Urothelium cell line (cell line): ENCODE measurements at regions not wholly inside any gene's neighbourhood (a gene's known extent, or its start where the extent isn't known, plus 50 kb on each side); places are given as distances from the start of the nearest gene placed in this dataset.

Source experiments
- DNase-seq: peaks from one replicate; pipeline ENCODE4 v3.0.0; 2011; ENCODE audit warnings: low spot score, mixed read lengths
- FAIRE-seq: peaks from 2 replicates; lab custom pipeline; 2011; peaks lifted over from hg19 to GRCh38; lab: Jason Lieb, UNC

DNA sequence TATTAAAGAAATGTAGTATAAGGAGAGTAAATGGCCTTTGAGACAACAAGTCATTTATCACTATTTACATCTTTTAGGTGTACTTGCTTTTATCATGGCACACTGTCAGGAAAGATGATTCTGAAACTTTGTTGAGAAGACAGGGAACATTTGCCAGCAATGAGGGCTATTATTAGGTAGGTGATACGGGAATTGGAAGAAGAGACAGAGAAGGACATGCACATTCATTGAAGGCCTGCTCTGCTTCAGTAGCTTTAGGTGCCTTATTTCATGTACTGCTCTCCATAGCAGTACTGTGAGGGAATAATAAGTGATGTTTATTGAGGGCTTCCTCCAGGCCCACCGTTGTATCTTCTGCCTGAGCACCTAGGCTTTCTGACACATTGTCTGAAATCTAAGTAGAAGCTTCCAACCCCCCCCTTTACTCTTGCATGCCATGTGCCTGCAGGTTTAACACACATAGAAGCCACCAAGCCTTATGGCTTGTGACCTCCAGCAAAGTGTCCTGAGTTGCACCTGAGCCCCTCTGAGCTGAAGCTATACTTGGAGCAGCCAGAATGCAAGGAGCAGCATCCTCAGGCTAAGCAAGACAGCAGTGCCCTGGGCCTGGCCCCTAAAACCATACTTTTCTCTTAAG, 275.2 kb upstream of the VLDLR start:
- DNase-seq (no peak), FAIRE-seq (no peak)

DNA sequence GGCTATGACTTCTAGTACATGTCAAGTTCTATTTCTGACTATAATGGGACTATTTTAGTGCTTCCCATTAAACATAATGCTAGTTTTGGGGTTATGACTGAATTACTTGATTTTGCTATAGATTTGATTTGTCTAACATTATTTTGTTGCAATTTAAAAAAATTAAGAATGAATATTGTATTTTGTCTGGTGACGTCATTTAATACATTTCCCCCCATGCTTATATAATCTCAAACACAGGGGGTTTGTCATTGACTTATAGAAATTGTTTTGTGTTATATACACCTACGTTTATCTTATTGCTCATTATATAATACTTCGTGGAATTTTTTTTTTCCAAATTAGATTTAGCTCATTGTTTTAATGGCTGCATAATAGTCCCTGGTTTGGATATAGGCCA, 270.3 kb upstream of the VLDLR start:
- DNase-seq = no peak
- no peak for FAIRE-seq

DNA sequence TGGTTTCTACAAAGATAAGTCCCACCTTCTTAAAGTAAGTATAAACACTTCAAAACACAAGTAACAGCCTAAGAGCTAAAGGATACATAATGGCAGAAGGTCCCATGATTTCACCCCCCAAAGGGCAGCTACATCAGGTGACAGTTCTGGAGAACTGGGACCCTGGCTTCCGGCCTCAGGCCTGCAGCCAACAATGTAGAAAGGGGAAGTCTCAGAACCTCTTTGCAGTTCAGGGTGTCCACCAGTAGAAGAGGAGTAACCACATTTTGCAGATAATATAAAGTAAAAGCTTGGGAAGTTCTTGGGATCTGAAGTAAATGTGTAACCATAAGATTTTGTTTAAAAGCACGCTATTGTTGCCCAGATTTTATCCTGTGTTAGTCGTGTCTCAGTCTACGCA, 267.4 kb upstream of the VLDLR start:
- DNase-seq (no peak), FAIRE-seq (no peak)

DNA sequence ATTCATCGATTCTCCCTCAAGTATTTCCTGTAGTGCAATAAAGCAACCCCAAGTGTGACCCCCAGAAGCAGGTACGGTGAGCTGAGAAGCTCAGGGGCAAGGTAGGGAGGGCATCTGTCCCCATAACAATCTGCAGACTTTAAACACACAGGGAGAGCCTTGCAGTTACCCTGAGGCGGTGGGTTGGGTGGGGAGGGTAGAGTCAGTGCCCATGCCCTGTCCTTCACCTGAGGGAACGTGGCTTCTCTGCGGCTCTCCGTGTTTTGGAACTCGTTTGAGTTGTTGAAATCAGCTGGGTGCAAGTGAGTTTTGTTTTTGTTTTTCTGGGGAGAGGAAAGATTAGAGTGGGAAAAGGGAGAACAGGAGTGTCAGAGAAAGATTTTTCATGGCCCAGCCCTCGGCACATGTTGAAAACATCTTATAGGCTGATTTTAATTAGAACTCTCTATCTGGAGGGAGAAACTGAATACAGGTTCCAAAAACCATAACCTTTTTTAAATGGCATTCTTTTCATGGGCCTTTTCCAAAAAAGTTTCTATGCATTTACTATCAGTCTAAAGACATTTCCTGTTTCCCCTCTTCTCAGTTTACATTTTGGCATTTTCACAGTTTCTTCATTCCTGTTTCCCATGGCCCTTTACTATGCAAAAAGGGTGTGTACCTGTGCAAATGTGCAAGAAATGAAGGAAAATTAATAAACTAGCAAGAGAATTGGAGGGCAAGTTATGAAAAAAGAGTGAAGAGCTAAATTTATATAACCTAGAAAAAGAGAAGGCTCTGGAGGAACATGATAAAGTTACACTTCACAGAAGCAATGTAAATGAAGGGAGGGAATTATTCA, 266.5 kb upstream of the VLDLR start:
- FAIRE-seq = no peak
- DNase-seq = no peak

DNA sequence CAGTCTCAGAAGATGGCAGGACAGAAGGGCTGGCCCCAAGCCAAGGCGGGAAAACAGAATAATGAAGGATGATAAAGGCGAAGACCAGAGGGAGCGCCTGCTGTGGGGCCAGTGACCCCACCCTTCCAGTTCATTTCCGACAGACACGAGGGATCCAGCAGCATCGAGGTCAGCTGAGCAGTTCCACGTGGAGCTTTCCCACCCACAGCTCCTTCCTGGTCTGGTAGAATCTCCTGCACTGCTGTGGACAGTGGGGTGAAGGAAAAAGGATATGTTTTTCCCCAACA, 265.9 kb upstream of the VLDLR start:
- no peak for DNase-seq
- FAIRE-seq = no peak

DNA sequence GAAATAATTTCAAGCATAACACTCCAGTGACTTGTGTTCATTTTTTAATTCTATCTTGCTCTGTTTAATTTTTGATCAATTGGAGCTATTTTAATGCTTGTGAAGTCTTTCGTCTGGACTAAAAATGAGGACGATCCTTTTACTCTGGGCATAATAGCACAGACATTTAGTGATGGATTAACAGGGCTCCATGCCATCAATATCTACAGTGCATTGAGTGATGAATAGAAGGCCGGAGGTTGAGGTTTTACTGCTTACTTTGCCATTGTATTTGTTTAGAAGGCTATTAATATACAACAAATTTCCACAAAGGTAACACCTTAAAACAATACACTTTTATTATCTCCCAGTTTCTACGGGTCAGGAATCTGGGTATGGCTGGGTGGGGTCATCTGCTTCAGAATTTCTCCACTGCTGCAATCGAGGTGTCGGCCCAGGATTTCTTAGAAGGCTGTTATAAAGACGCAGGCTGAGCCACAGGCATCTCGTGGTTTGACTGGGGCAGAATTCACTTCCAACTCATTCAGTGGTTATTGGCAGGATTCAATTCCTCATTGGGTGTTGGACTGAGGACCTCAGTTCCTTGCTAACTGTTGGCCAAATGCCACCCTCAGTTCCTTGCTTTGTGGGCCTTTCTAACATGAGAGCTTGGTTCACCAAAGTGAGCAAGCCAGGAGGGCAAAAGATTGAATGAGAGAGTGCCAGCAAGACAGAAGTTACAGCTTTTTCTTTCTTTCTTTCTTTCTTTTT, 265.4 kb upstream of the VLDLR start:
- FAIRE-seq (no peak), DNase-seq (no peak)

DNA sequence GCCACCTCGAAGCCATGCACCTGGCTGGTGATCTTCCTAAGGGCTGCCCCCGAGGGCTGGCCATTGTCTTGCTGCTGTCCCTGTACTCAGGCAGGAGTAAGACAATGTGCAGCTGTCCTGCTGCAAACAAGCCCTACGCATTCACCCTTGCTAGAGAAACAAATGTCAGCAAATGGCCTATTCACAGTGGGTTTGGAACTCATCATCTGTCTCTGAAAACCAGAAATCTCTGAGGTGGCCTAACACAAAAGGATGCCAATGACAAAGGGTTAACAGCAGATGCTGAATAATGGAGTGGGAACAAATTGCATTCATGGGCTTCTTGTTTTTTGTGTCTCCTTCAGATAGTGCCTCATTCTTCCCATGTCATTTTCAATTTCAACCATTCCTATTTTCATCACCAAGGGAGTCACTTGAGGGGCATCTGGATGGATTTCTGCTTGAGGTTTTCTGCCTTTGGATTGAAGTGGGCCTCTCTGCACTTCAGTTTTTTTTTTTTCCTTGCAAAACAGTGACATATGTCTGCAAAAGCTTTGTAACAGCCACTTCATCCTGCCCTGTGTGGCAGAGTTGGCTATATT, 261.6 kb upstream of the VLDLR start:
- DNase-seq (no peak), FAIRE-seq (no peak)

DNA sequence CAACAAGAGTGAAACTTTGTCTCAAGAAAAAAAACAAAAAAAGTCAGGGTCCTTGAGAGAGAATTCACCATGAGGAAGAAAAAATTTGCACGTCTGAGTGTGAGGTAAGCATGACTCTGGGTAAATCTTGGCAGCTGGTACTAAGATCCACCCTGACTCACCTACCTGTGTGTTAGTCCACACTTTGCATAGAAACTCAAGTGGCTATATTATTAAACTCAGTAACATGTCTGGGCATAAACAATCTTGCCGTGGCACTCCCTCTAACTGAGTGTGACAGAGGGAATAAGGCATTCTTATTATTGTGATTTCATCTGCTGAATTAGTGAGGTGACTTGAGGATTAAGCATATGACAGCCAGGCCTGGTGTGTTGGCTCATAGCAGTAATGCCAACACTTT, 259.4 kb upstream of the VLDLR start:
- FAIRE-seq = no peak

DNA sequence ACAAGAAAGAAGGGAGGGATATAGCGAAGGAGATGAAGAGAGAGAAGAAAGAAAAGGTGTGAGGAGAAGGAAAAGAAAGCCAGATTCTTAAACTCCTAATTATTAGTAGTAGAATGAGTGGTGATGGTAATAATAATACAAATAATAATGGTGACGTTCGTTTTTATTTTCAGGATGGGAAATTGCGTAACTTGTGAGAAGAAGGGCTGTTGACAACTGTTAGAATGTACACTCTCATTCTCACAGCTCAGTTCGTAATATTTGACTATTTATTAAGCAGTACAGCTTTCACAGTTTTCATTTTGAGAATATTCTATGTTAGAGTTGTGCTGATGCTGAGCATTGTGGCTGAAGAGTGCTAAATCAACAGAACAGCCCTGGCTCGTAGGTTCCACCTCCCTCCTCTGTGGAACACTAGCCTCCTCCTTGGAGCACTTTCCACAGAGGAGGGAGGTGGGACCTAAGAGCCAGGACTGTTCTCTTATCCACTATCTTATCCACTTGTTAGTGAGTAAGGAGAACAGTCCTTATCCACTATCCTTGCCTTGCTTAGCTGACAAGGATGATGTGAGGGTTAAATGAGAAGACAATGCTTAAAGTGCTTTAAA, 258.3 kb upstream of the VLDLR start:
- no peak for FAIRE-seq
- DNase-seq = no peak

More for the DNA sequence above, 259.4 kb upstream of the VLDLR start:
- no peak for DNase-seq

DNA sequence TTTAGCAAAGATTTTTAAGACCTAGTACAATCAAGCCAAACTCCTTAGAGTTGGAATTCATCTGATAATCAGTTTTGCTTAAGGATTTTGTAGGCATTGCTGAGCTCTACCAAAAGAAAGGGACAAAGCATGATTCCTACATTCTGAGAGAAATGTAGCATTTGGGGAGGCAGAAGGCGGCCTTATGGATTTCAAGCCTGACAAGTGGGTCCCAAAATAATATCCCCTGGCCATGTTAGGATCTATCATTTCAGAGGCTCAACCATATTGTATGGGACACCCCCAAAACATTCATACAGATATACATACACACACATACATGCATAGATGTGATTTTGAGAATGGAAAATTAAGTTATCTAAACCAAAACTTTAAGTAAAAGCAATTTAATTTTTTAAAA, 257.8 kb upstream of the VLDLR start:
- no peak for FAIRE-seq
- no peak for DNase-seq

DNA sequence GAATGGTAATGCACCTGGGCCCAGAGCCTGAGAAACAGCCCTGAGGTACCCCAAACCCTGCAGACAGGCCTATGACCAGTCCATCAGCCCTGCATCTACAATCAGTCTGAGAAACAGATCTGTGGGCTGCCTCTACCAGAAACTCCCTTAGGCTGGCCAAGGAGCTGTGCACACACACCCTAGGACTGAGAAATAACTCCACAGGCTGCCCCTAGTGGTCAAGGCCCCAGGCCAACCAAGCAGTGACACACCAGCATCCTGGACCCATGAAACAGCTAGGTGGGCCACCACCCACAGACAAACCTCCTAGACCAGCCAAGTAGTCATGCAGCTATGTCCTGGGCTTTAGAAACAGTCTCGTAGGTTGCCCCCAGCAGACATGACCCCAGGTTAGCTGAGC, 253.6 kb upstream of the VLDLR start:
- DNase-seq = no peak
- no peak for FAIRE-seq

DNA sequence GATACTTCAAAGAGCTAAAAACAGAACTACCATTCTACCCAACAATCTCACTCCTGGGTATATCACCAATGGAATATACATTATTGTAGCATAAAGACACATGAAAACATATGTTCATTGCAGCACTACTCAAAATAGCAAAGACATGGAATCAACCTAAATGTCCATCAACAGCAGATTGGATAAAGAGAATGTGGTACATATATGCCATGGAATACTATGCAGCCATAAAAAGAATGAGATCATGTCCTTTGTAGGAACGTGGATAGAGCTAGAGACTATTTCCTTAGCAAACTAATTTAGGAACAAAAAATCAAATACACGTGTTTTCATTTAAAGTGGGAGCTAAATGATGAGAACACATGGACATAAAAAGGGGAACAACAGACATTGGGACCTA, 247.9 kb upstream of the VLDLR start:
- FAIRE-seq (no peak), DNase-seq (no peak)

DNA sequence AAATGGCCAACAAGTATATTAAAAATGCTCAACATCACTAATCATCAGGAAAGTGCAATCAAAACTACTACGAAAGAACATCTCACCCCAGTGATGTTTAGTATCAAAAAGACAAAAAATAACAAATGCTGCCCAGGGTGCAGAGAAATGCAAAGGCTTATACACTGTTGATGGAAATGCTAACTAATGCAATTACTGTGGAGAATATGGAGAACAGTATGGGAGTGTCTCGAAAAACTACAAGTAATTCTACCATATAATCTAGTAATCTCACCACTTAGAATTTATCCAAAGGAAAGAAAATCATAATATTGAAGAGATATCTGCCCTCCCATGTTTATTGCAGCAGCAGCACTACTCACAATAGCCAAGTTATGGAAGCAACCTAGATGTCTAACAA, 246.5 kb upstream of the VLDLR start:
- FAIRE-seq (no peak), DNase-seq (no peak)

DNA sequence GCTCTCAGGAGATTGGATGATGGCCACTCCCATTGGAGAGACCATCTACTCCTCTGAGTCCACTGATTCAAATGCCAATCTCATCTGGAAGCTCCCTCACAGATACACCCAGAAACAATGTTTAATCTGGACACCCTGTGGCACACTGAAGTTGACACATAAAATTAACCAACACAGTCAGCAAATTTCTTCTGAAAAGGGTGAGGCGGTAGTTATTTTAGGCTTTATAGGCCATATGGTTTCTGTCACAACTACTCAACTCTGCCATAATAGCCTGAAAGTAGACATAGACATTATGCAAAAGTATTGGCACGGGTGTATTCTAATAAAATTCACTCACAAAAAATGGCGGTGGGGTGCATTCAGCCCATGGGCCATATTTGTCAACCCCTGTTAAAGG, 244.5 kb upstream of the VLDLR start:
- DNase-seq (no peak), FAIRE-seq (no peak)

DNA sequence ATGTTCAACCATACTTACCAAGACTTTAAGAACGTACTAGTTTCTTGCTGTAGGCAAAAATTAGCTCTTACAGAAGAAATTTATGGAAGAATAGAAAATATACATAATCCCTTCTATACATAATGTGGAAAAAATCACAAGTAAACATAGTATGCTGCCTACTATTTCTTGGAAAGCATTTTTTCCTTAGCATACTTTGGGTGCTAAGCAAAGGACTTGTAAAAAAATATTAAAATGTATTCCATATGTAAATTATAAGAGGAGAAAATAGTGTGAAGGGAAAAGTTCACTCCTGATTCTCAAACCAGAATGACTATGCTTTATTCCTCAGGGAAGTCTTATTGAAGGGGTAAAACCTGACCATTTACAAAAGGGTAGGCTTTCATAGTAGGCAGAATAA, 243.8 kb upstream of the VLDLR start:
- FAIRE-seq (no peak), DNase-seq (no peak)

DNA sequence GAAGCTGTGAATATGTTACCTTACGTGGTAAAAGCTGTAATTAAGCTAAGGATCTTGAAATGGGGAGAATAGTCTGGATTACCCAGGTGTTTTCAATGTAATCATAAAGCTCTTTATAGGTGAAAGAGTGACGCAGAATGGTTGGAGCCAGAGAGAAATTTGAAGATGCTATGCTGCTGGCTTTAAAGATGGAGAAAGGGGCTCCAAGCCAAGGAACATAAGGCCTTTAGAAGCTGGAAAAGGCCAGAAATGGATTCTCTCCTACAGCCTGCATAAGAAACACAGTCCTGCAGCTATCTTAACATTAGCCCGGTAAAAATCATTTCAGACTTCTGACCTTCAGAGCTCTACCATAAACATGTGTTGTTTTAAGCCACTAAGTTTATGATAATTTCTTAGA, 243.3 kb upstream of the VLDLR start:
- no peak for DNase-seq
- FAIRE-seq = no peak

DNA sequence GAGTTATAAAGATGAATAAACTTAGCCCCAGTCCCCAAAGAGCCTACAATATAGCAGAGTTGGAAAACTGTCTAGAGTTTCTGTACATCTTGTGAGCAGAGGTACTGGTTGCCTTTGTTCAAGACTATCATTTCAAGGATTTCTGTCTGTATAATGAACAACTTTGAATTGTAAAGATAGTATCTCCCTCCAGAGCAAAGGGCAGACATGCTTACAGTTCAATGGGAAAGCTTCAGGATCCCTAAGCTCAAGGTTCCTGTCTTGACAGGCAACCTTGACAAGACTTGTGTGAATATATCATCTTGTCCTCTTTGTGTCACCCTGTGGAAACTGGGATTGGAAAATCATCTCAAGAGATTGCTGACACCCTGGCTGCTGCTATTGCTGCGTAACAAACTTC, 242.8 kb upstream of the VLDLR start:
- no peak for DNase-seq
- FAIRE-seq = no peak

DNA sequence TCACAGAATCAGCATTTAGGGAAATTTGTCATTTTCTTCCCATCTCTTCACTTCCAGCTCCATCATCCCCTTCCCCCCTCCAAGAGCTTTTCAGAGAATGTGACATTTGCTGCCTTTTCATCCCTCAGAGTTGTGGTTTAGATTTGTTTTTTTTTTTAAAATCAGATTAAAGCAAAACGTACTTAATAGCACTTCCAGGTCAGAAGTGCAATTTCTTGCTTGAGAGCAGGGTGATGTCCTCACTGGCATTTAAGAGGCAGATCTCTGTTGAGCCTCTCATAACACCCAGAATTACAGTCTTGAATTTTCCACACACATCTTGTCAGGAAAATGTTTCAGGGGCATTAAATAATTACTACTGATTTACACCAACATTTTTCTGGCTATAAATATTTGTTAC, 236.8 kb upstream of the VLDLR start:
- DNase-seq = no peak
- FAIRE-seq = no peak

DNA sequence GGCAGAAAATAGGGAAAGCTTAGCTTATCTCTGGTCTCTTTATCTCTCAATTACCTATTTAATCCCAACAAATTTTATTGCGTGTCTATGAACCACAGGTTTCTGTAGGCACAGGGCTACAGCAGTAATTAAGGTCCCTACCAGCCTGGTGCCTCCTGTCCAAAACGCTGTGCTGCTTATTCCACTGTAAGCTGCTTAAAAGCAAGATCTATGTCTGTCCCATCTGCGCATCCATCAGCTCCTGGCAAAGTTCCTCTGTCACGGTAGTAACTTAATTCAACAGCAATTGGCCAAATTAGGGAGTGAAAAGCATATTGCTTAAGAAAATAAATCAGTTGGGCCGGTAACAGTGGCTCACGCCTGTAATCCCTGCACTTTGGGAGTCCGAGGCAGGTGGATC, 235.8 kb upstream of the VLDLR start:
- DNase-seq (no peak), FAIRE-seq (no peak)

DNA sequence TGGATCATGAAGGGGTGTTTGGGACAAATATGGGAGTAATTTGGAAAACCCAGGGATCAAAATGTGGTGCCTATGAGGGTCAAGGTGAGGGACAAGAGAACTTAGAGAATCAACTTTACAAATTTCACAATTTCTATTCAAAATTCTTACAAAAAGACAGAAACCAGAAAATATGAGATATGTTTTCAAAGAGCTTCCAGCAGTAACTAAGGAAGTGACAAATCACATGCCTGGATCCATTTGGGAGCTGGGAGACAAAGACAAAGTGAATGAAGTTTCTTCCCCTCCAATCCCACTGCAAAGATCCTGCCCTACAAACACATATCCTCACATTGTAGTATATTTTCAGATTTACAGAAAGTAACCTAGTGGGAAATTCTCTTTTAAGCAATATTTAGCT, 235.0 kb upstream of the VLDLR start:
- no peak for FAIRE-seq
- no peak for DNase-seq

DNA sequence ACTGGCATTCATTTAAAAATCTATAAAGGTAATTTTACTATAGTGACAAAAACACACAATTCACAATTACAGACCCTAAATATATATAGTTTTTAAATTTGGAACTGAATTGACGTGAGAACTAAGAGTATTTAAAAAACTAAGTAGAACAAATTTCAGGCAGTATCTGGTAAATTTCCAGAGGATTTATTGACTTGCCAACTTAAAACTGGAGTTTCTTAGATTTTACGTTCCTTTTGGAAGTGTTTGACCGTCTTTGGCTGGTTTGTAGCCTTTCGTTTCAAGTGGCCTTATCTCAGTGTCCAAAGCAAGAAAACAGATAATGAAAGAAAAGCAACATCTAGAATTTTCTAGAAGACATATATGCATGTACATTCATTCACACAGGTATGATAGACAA, 234.4 kb upstream of the VLDLR start:
- DNase-seq (no peak), FAIRE-seq (no peak)
